Activated CD4-positive, alpha-beta T cell treated with anti-CD3 and anti-CD28 coated beads for 36 hours (primary cell): ENCODE measurements at regions not wholly inside any gene's neighbourhood (a gene's known extent, or its start where the extent isn't known, plus 50 kb on each side); places are given as distances from the start of the nearest gene placed in this dataset.

Experiments
- ATAC-seq: fragments of 200-7000 bp; cut with Tn5 transposase; one replicate; pipeline ENCODE4 v1.10.0; 2021; ENCODE audit warnings: mild to moderate bottlenecking, moderate library complexity
- CTCF ChIA-PET: fragments of 350-600 bp; sonication (Branson Sonifier 250); formaldehyde crosslinking; loops from one replicate; lab custom pipeline; 2021; ENCODE audit warnings: antibody characterized with exemption; lab: Charles Lee
- POLR2A ChIA-PET: fragments of 350-600 bp; sonication (Branson Sonifier 250); formaldehyde crosslinking; loops from one replicate; lab custom pipeline; 2021; ENCODE audit warnings: antibody characterized with exemption, inconsistent platforms; lab: Charles Lee
- DNase-seq: peaks from one replicate; pipeline ENCODE4 v3.0.0-alpha.2; 2020
- H3K27ac Mint-ChIP-seq: one replicate; pipeline ENCODE4 v1.8.0; 2021; ENCODE audit warnings: mixed read lengths
- H3K27me3 Mint-ChIP-seq: one replicate; pipeline ENCODE4 v1.8.0; 2021; ENCODE audit warnings: mixed read lengths
- H3K36me3 Mint-ChIP-seq: one replicate; pipeline ENCODE4 v1.8.0; 2021; ENCODE audit warnings: low read depth, mixed read lengths
- H3K4me1 Mint-ChIP-seq: one replicate; pipeline ENCODE4 v1.8.0; 2021; ENCODE audit warnings: mixed read lengths
- H3K4me3 Mint-ChIP-seq: one replicate; pipeline ENCODE4 v1.8.0; 2021; ENCODE audit warnings: mild to moderate bottlenecking, moderate library complexity, mixed read lengths
- H3K9me3 Mint-ChIP-seq: one replicate; pipeline ENCODE4 v1.8.0; 2021; ENCODE audit warnings: low read depth, mixed read lengths
- intact Hi-C, 2 experiments: fragments of 100-400 bp; cut with DNase I in 1 of 2; cut with micrococcal nuclease in 1 of 2; formaldehyde crosslinking; loops; one replicate each; pipeline versions ENCODE4 v1.14.2 to v1.15.1; 2022 to 2024; cut with DNase I, micrococcal nuclease

GRCh38 chr13:80560609-80561008, 219.7 kb upstream of the SPRY2 start:
- intact Hi-C loops: no loop called here
- no peak for DNase-seq
- ChIA-PET CTCF (no interaction called here), POLR2A (no interaction called here)
- Mint-ChIP-seq H3K9me3 (no peaks in the 10 kb centered on the region), H3K27ac (no peak overlapping the region), H3K4me3 (no peak overlapping the region), H3K27me3 (no peaks in the 10 kb centered on the region), H3K36me3 (no peaks in the 10 kb centered on the region), H3K4me1 (peaks cover 17% of the 10 kb centered on the region)
- no peak for ATAC-seq

DNA sequence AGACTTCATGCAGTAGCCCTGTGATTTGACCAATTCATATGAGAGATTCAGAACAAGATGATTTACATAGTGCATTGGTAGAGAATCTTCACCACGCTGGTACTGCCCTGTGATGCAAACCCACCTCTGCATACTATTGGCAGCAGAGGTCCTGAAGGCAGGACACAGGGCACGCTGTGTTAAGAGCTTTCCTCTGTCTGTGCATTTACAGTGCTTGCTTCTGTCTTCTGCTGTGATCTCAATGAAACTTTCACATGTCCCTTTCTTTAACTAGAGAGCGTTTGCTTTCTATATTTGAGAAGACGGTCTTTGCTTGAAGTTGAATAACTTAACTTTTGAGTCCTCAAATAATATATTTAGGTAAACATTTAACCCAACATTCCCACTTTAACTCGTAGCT, 219.0 kb upstream of the SPRY2 start:
- ChIA-PET CTCF (interaction anchor here (0.6 kb wide), 1 partner anchor 24 kb away, joined by 3 read pairs; no protein-coding TSS in a partner anchor), POLR2A (no interaction called here)
- no peak for ATAC-seq
- intact Hi-C loops: no loop called here
- no peak for DNase-seq
- Mint-ChIP-seq H3K9me3 (no peaks in the 10 kb centered on the region), H3K4me1 (peaks cover 17% of the 10 kb centered on the region), H3K27me3 (no peaks in the 10 kb centered on the region), H3K36me3 (no peaks in the 10 kb centered on the region), H3K27ac (no peak overlapping the region), H3K4me3 (no peak overlapping the region)

DNA sequence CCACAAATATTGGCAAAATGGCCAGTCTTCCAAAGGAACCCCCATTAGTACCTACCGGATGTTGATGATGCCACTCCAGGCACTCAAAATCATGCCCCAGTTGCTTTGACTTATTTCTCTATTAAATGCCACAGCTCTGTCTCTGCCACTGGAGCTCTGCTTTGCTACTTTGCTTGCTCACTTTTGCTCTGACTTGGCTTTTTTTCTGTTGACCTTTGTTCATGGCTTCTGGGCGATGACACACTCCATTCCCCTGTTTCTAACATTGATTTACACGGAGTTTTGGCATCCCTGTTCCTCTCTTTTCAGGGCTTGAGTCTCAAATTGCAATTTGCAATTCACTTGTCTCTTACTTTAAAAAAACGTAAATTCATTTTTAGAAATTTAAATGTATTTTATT, 217.1 kb upstream of the SPRY2 start:
- CTCF ChIA-PET: no interaction called here
- Mint-ChIP-seq H3K27ac (no peak overlapping the region), H3K4me1 (peaks cover 9% of the 10 kb centered on the region), H3K4me3 (no peak overlapping the region), H3K27me3 (no peaks in the 10 kb centered on the region), H3K36me3 (no peaks in the 10 kb centered on the region), H3K9me3 (no peaks in the 10 kb centered on the region)
- POLR2A ChIA-PET: no interaction called here
- ATAC-seq (no peak), DNase-seq (no peak)
- intact Hi-C loops: no loop called here

DNA sequence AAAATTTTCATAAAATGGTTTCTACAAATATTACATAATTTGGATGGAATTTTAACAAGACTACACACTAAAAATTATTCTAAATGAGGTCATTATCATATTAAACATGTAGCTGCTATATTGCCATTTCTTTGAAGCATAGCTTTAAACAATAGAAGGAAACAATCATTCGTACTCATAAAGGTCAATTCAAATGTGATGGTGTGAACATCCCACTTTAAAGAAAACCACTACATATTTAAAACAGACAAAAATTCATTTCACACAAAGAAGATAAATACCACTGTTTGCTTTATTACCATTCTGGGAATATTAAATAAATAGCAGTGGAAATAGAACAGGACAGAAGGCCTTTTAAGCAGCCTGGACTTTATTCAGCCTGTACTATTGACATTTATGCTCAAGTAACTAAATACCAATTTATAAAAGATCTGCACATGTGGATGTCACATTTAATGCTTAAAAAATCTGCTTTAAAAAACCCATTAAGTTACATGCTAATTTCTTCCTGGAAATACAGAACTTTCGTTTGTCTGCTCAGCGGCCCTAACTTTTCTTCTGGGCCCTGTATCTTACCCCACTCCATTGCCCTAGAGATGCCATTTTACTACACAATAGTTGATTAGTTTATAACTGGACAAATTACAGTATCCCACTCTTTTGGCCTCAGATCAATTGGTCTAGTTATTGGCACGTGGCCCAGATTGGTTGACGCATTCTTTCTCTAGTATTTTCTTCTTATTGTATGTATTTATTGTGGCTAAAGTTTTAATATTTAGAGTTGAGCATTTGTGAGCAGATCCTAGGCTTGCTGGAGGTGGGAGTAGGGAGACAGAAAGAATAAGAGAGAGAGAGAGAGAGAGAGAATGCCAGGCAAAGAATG, 215.1 kb upstream of the SPRY2 start:
- no peak overlapping the region for H3K27ac Mint-ChIP-seq
- H3K27me3 Mint-ChIP-seq: no peaks in the 10 kb centered on the region
- ATAC-seq: no peak
- intact Hi-C loops: no loop called here
- peaks cover 7% of the 10 kb centered on the region for H3K4me1 Mint-ChIP-seq
- no peak for DNase-seq
- no peak overlapping the region for H3K4me3 Mint-ChIP-seq
- POLR2A ChIA-PET: no interaction called here
- CTCF ChIA-PET: no interaction called here
- H3K36me3 Mint-ChIP-seq: no peaks in the 10 kb centered on the region
- no peaks in the 10 kb centered on the region for H3K9me3 Mint-ChIP-seq

DNA sequence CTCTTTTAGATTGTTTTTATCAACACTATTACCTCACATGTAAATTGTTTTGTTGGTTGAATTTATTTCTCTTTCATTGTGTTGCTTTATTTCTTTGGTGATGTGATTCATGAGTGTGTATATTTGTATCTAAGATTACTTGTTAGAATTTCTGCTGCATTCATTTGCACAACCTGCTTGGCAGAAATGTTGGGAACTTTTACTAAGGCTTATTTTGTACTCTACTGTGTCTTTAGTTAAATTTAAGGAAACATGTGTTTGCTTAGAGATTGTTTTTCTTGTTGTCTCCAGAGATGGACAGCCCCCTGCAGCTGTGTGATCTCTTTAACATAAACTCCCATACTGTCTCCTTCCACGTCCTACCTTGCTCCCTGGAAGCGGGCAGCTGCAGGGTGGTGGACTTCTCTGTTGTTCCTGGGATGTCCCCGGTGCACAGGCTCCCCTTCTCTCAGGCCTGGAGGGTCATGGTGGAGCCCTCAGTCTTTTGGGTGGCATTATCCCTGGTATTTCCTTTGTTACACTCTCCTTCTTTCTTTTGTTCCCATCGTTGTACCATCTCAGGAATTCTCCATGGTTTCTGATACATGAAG, 212.0 kb upstream of the SPRY2 start:
- peaks cover 7% of the 10 kb centered on the region for H3K4me1 Mint-ChIP-seq
- POLR2A ChIA-PET: no interaction called here
- no peak overlapping the region for H3K4me3 Mint-ChIP-seq
- ATAC-seq (no peak), DNase-seq (no peak)
- CTCF ChIA-PET: no interaction called here
- H3K27me3 Mint-ChIP-seq: no peaks in the 10 kb centered on the region
- intact Hi-C loops: no loop called here
- no peaks in the 10 kb centered on the region for H3K9me3 Mint-ChIP-seq
- H3K27ac Mint-ChIP-seq: no peak overlapping the region
- H3K36me3 Mint-ChIP-seq: no peaks in the 10 kb centered on the region

DNA sequence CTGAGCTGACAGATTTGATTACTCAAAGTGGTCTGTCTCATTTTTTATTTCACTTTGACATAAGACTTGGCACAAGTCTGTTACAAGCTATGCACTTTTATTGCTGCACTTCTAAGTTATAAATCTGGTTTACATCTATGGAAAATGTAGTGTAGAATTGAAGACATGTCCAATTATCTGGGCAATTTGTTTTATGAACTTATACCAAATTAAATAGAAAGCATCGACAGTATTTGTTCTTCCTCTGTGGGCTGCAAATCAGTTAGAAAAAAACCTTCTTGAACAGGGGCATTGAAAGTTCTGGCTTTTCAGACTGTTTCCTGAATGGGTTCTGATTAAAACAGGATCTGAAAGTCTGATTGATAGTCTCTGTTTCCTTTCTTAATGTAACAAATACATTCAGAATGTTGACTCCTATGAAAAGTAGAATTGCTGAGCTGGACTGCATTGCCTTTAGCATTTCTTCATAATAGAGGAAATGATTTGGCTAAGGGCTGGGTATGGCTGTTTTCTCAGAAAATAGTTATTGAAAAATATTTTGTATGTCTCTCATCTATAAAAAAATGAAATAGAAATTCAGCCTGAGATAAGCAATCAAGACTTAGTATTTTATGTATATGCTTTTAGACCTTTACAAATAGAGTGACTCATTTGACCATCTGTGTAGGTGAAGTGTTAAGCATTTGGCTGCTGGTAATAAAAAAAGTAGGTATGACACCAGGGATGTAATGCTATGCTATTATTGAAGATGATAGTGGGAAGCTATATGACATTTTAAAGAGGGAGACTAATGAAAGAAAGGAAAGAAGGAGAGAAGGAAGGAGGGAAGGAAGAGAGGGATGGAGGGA, 210.9 kb upstream of the SPRY2 start:
- ATAC-seq: no peak

DNA sequence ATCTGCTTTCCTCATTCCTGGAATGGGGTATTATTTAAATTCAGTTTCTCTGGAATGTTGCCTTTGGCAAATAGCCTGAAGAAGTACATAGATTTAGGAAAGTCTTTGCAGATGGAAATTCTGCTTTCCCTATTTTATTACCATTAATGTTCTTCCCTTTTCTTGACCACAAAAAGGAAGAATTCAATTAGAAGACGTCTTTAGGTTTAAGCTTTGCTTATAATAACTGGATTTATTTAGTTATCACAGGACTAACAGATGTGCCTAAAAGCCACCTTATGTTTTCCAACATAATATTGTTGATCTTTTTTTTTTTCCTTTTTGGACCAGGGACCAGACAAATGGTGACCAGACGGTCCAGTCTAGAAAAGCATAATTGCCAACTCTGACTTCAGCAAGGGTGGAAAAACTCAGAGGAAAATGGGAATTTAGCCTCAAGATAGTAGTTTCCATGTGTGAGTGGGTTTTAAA, 210.1 kb upstream of the SPRY2 start:
- H3K9me3 Mint-ChIP-seq: no peaks in the 10 kb centered on the region
- no peaks in the 10 kb centered on the region for H3K27me3 Mint-ChIP-seq
- intact Hi-C loops: no loop called here
- peaks cover 7% of the 10 kb centered on the region for H3K4me1 Mint-ChIP-seq
- no peak overlapping the region for H3K27ac Mint-ChIP-seq
- ATAC-seq (no peak), DNase-seq (no peak)
- no peaks in the 10 kb centered on the region for H3K36me3 Mint-ChIP-seq
- ChIA-PET CTCF (interaction anchor here (0.6 kb wide), 1 partner anchor 34 kb away, joined by 3 read pairs; no protein-coding TSS in a partner anchor), POLR2A (no interaction called here)
- H3K4me3 Mint-ChIP-seq: no peak overlapping the region

More for the DNA sequence above, 210.9 kb upstream of the SPRY2 start:
- Mint-ChIP-seq H3K4me1 (peaks cover 7% of the 10 kb centered on the region), H3K9me3 (no peaks in the 10 kb centered on the region), H3K4me3 (no peak overlapping the region), H3K27me3 (no peaks in the 10 kb centered on the region), H3K36me3 (no peaks in the 10 kb centered on the region), H3K27ac (no peak overlapping the region)
- ChIA-PET POLR2A (no interaction called here), CTCF (no interaction called here)
- DNase-seq: no peak
- intact Hi-C loops: no loop called here

DNA sequence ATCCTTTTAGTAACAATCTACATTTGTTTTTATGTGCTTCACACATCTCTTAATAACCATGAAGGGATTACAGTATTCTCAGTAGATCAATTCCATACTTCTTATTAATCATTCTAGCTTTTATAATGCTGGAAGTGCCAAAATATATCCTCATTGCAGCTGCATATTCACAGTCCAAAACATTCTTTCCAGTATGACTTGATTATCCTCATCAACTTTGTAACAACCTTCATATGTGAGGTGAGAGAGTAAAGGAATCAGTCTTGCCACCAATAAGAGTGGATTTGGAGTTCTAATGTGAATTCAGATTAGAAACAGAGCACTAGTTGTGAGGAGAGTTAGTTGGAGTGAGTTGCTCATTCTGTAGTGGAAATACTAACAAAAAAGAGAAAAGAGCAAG, 208.0 kb upstream of the SPRY2 start:
- ATAC-seq (no peak), DNase-seq (no peak)
- CTCF ChIA-PET: no interaction called here
- intact Hi-C loops: no loop called here
- Mint-ChIP-seq H3K27ac (no peak overlapping the region), H3K9me3 (no peaks in the 10 kb centered on the region), H3K27me3 (no peaks in the 10 kb centered on the region), H3K36me3 (no peaks in the 10 kb centered on the region), H3K4me1 (peaks cover 5% of the 10 kb centered on the region), H3K4me3 (no peak overlapping the region)
- POLR2A ChIA-PET: no interaction called here

DNA sequence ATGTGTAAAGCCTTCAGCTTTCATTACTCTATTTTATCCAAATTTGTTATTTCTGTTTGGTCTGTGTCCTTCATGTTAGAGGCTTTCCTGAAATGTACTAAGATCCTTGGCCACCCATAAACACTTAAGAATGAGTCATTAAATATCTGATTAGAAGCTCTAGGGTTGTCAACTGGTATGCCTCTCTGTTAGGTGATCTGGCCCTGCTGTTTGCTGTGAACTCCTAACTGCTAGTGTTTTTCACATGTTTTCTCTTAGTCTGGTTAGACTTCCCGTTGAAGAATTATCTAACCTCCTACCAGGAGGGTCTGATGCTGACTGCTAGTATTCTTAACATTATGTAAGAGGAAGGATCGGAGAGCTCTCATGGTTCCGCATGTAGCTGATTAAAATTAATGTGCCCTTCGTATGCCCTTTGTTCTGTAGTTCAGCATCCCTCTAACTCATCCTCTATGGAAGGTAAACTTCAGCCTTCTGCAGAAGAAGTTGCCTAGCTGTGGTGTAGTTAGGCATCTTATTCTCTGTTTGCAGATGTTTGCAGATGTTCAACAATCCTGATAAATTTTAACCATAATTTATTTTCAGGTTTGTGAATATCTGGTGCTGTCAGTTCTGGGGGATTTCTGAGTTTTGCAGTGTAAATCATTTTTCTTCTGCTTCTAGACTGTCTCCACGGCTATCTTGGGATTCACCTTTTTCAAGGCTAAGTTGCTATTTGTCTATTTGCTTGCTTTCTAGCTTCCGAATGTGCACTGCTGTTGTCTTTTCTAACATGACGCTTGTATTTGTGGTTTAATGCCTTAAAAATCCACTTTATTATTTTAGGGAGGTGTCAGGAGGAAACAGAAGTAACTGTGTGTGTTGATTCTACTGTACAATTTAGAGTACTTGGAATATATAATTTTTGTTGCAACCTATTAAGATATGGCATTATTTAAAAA, 207.2 kb upstream of the SPRY2 start:
- Mint-ChIP-seq H3K36me3 (no peaks in the 10 kb centered on the region), H3K9me3 (no peaks in the 10 kb centered on the region), H3K27ac (no peak overlapping the region), H3K4me1 (peaks cover 5% of the 10 kb centered on the region), H3K27me3 (no peaks in the 10 kb centered on the region), H3K4me3 (no peak overlapping the region)
- POLR2A ChIA-PET: no interaction called here
- intact Hi-C loops: no loop called here
- ATAC-seq (no peak), DNase-seq (no peak)
- CTCF ChIA-PET: no interaction called here

GRCh38 chr13:80547341-80547740, 206.4 kb upstream of the SPRY2 start:
- POLR2A ChIA-PET: no interaction called here
- no peak overlapping the region for H3K27ac Mint-ChIP-seq
- no peaks in the 10 kb centered on the region for H3K36me3 Mint-ChIP-seq
- no peak overlapping the region for H3K4me3 Mint-ChIP-seq
- no peaks in the 10 kb centered on the region for H3K27me3 Mint-ChIP-seq
- CTCF ChIA-PET: no interaction called here
- peaks cover 5% of the 10 kb centered on the region for H3K4me1 Mint-ChIP-seq
- no peaks in the 10 kb centered on the region for H3K9me3 Mint-ChIP-seq
- intact Hi-C loops: no loop called here
- ATAC-seq: no peak
- no peak for DNase-seq

GRCh38 chr13:80533175-80533574, 192.2 kb upstream of the SPRY2 start:
- CTCF ChIA-PET: interaction anchor here (1.0 kb wide), 1 partner anchor 12 kb away, joined by 3 read pairs; no protein-coding TSS in a partner anchor
- no peaks in the 10 kb centered on the region for H3K36me3 Mint-ChIP-seq
- no peak overlapping the region for H3K4me3 Mint-ChIP-seq
- H3K9me3 Mint-ChIP-seq: peaks cover 3% of the 10 kb centered on the region
- H3K4me1 Mint-ChIP-seq: no peaks in the 10 kb centered on the region
- POLR2A ChIA-PET: no interaction called here
- no peak for DNase-seq
- intact Hi-C loops: no loop called here
- H3K27me3 Mint-ChIP-seq: no peaks in the 10 kb centered on the region
- no peak for ATAC-seq
- H3K27ac Mint-ChIP-seq: no peak overlapping the region
